ENCODE measurements at regions not wholly inside any gene's neighbourhood (a gene's known extent, or its start where the extent isn't known, plus 50 kb on each side); places are given as distances from the start of the nearest gene placed in this dataset.

DNA sequence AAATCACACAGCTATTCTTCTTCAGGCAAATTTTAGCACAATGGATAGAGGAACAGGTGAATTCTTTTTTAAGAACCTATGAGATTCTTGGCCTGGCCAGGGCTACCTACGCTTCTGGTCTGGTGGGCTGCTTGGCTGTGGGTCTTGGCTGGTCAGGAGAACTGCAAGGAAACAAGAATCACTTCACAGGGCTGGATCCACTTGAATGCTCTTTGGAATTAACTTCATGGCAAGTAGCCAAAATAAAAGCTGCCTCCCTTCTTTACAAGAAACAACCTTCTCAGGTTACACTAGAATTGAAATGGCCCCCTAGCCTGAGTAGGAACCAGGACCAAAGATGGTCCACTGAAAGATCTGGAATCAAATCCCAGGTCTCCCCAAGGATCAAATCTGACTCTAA is 519.1 kb downstream of the IQCM start:
- no peak for DNase-seq

- DNase-seq: no peak
These were observed 519.6 kb downstream of the IQCM start for GRCh38 chr4:149296084-149296483.

DNA sequence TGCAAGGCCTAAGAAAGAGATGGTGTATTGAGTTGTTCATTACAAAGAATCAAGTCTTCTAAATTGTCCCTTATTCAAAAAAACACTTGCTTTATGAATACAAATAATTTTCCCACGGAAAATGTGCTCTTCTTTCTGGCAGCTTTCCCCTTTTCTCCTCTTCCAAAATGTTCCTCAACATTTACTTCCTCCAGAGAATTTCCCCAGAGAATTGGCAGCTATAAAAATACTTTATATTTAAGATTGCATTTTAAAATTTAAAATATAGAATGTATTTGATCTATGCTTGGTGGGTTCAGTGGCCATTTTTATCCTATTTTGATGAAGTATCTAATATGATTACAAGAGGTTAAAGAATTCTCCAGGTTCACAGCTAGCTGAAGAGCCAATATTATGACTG is 521.0 kb downstream of the IQCM start:
- no peak for DNase-seq

DNA sequence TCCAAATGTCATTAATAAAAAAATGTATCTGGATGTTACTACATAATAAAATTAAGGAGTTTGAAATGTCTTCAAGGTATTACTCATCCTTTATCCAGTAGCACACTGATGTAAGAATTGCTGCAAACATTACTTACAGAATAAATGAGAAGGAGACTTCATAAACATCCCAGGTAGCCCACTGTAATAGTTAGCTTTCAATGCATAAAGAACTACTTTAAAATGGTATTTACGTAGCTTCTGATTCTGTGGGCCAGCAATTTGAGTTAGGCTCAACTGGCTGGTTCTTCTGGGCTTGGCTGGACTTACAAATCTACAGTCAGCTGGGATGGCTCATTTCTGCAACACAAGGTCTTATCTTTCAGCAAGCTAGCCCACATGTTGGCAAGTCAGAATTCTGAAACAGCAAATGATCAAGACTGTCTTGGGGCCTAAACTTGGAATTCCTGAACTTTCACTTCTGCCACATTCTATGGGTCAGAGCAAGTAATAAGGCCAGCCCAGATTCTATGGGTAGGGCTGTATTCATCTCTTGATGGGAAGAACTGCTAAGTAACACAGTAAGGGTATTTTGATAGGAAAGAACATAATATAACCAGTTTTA is 522.5 kb downstream of the IQCM start:
- no peak for DNase-seq

GRCh38 chr4:149292425-149293007 is 523.1 kb downstream of the IQCM start:
- DNase-seq: no peak

DNA sequence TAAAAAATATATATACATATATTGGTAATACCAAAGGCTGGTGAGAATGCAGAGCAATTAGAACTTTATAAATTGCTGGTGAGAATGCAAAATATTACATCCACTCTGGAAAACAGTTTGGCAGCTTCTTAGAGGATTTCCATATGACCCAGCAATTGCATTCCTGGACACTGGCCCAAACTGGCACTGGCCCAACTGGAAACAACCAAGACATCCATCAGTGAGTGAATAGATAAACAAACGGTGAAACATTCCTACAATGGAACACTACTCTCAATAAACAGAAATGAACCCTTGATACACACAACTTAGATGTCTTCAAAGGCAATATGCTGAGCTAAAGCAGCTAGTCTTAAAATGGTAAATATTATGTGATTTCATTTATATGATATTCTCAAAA is 524.2 kb downstream of the IQCM start:
- DNase-seq: no peak

DNA sequence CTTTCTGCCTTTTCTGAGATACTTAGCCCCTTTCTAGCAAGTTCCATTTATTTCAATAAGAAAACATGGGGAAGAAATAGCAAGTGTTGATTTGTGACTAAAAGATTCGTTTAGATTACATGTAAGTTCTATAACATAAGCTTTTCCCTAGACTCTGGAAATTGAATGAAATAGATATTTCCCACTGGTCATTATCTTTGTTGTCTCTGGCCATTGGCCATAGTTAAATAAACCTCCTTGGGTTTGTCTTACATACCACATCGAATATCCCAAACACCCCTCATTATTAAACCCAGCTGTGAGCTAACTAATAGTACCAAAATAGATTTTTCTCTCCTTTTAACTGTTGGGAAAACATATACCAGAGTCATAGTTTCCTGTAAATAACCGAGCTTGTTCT is 534.8 kb downstream of the IQCM start:
- no peak for DNase-seq

GRCh38 chr4:149279776-149280175 is 535.9 kb downstream of the IQCM start:
- peak; percentile 4 for DNase-seq

DNA sequence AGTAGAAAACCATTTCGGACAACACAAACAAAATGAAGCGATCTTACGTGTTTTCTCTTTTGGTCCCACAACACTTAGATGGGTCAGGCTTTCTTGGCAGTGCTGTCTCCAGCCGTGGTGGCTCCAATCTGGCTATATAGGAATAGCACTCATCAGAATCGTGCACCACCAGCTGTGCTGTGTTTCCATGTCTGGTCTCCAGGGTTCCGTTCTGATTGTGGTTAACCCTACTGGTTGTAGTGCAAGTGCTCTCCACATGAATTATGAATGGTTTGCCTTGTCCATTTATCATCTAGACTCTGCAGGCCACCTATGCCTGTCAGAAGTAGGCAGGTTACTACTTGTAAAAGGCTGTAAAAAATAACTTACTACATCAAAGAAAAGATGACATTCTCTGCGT is 536.3 kb downstream of the IQCM start:
- DNase-seq: no peak

DNA sequence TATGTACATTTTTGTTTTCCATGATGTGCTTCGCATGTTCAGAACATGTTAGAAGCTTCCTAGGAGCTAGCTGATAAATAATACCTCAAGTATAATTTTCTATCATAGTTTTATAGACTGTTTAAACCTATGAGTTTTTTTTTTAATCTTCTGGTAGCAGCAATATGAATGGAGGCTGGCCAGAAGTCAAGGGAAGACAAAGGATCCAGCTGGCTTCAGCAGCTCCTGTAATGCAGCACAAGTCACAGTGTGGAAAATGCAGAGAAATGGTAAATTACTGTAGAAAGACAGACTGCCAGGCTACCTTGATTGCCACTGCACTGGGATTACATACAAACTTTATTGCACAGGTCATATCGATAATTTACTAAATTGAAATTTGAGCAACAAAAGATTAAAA is 537.9 kb downstream of the IQCM start:
- no peak for DNase-seq

DNA sequence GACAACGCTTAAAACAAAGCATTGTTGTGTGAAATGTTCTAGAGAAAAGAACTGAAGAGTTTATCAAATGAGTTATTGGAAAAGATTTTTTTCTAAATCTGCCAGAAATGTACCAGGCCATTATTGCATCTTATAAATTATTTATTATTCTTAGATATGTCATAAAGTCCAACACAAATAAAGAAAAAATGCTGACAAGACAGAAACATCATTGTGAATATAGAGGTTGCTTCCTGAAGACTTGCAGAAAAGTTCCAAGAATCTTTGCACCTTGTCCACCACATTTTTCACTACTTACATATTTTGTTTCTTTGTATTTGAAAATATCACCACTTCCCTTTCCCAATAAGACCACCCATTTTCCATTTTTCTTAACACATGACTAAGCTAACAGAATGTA is 545.8 kb downstream of the IQCM start:
- no peak for DNase-seq

- DNase-seq: no peak
These were observed 549.3 kb downstream of the IQCM start for GRCh38 chr4:149266301-149266700.

GRCh38 chr4:149265645-149266044 is 550.0 kb downstream of the IQCM start:
- no peak for DNase-seq

DNA sequence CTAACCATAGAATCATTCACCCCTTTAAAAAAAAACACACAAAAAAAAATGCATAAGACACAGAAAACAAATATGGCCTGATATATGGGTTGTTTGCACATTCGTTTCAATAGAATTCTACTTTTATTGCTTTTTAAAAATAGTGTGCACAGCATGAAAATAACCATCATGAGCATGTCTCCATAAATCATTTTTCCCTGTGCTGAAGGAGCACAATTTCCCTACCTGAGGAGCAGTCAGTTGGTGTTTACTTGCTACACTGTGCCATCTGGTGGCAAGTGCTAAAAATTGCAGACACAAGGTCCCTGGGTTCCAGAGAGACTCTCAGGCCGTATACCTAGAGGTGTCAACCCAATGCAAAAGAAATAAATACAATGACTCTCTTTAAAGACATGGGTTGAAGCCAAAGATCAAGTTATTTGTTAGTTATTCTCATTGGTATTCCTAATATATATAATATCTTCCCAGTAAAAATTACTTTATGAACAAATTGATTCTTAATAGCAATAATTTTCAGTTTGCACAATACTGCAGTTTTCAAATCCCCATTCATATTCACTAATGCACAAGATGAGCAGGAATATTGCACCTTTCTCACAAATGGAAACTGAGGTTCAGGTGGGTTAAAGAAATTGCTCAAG is 551.4 kb downstream of the IQCM start:
- DNase-seq: no peak

DNA sequence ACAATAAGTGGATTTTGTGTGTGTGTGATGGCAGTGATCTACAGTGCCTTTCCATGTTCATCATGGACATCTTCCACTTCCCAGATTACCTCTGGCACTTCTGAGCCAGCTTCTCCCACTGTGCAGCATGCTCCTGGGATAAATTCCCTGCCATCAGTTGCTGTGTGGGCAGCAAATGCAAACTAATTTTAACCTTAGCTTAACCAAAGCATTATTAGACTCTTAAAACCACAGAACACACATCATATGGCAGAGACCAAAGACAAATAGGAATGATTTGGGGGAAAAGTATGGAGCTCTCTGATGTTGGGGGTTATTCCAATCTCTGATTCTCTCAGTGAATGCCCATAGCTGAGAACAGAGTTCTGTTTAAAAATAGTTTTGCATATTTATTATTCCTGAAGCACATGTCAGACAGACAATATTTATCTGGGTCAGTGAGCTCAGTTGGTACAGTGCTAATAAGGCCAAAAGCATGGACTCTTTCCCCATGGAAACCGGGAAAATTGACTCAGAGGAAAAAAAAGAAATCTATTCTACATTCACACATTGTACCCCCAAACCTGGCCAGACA is 567.4 kb downstream of the IQCM start:
- no peak for DNase-seq

DNA sequence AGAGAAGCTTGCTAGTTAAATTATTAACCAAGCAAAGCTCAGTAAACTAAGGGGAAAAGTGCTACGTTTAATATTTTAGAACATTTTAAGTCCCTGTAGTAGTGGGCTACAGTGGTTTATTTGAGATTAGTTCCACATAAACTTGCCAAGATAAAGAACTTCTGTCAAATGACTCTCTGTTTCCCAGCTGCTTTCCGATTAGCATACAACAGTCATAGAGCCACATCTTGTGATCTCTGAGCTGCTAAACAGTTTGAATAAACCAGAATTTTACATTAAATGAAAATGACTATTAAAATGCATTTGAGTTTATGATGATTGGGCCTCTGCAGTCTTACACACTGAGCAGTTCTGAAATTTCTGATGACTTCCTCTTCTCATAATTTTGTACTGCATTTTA is 568.5 kb downstream of the IQCM start:
- DNase-seq: no peak

GRCh38 chr4:149245333-149245732 is 570.3 kb downstream of the IQCM start:
- no peak for DNase-seq

DNA sequence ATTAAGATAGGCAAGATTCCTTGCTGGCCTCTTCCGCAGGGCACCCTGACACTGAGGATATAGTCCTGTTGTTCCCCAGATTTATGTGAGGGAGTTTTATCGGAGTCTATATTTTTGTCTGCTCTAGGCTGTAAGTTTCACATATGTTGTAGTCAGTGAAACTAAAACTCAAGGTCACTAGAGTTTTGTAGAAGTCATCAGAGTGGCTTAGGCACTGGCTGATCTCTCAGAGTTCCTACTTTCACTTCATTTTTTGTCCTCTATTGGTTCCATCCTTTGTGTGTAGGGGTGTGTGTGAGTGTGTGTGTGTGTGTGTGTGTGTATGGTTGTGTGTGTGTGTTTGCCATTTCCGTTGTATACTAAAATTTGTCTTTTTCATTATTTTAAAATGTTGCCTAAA is 577.5 kb downstream of the IQCM start:
- no peak for DNase-seq

- DNase-seq: no peak
These were observed 580.8 kb downstream of the IQCM start for GRCh38 chr4:149234798-149235197.

DNA sequence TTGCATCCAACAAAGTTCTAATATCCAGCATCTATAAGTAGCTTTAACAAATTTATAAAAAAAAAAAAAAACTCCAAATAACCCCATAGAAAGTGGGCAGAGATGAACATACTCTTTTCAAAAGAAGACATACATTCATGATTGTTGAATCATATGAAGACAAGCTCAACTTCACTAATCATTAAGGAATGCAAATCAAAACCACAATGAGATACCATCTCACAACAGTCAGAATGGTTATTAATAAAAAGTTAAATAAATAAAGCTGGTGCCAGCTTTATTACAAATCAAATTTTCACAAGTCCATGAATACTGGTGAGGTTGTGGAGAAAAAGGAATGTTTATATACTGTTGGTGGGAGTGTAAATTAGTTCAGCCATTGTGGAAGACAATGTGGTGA is 592.0 kb downstream of the IQCM start:
- no peak for DNase-seq

DNA sequence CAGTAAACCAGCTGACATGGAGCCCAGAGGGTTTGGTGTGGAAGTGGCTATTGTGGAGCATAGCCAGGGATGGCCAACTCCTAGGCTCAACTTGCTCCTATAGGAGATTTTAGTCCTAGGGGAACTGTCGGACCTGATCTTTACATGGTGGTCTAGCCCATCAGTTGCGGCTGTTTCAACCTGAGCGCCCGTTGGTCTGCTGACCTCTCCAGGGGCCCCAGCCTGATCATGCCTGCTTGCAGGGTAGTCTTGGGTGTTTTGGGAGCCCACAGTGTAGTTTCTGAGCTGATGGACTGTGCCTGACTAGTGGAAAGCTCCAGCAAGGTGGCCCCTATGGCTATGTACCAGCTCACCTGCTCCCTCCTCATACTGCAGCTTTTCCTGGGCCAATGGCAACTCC is 597.0 kb downstream of the IQCM start:
- DNase-seq: no peak

- no peak for DNase-seq
These were observed 601.3 kb downstream of the IQCM start for GRCh38 chr4:149214301-149214700.

- DNase-seq: no peak
These were observed 603.8 kb downstream of the IQCM start for GRCh38 chr4:149211876-149212275.

GRCh38 chr4:149203256-149204001 is 612.2 kb downstream of the IQCM start:
- DNase-seq: no peak
